K562 (cell line): ENCODE measurements at regions not wholly inside any gene's neighbourhood (a gene's known extent, or its start where the extent isn't known, plus 50 kb on each side); places are given as distances from the start of the nearest gene placed in this dataset.

ENCODE experiments used
- TF ChIP-seq, protein P1 (sequence below), 3 experiments: IDR thresholded peaks in 2 of 3; conservative IDR thresholded peaks in 1 of 3; 2 replicates each; pipeline ENCODE4 v1.5.1; 2011 to 2012; ENCODE audit warnings: low read length in 3 of 3, mild to moderate bottlenecking in 3 of 3, control low read depth in 2 of 3, improper control_type of control experiment in 1 of 3, inconsistent platforms in 1 of 3, low read depth in 1 of 3, mixed read lengths in 1 of 3, moderate library complexity in 1 of 3; ENCODE audit not compliant: insufficient read depth in 2 of 3
- TF ChIP-seq, protein P2 (sequence below), 2 experiments: fragments of 450-650 bp in 1 of 2; IDR thresholded peaks; 2 replicates each; pipeline ENCODE4 v1.6.1; 2011 to 2017; ENCODE audit warnings: low read depth in 2 of 2, antibody characterized with exemption in 1 of 2, borderline replicate concordance in 1 of 2, low read length in 1 of 2, mild to moderate bottlenecking in 1 of 2, mixed read lengths in 1 of 2; ENCODE audit not compliant: control insufficient read depth in 1 of 2

- TF ChIP-seq, protein P1, sequence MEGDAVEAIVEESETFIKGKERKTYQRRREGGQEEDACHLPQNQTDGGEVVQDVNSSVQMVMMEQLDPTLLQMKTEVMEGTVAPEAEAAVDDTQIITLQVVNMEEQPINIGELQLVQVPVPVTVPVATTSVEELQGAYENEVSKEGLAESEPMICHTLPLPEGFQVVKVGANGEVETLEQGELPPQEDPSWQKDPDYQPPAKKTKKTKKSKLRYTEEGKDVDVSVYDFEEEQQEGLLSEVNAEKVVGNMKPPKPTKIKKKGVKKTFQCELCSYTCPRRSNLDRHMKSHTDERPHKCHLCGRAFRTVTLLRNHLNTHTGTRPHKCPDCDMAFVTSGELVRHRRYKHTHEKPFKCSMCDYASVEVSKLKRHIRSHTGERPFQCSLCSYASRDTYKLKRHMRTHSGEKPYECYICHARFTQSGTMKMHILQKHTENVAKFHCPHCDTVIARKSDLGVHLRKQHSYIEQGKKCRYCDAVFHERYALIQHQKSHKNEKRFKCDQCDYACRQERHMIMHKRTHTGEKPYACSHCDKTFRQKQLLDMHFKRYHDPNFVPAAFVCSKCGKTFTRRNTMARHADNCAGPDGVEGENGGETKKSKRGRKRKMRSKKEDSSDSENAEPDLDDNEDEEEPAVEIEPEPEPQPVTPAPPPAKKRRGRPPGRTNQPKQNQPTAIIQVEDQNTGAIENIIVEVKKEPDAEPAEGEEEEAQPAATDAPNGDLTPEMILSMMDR (IDR thresholded peaks at IDR 0.05 in 2 of 3, conservative IDR thresholded peaks at IDR 0.05 in 1 of 3; ENCODE audit: insufficient read depth in 2 of 3, low read depth in 1 of 3, low read length in 3 of 3) = no peak
- TF ChIP-seq, protein P2, sequence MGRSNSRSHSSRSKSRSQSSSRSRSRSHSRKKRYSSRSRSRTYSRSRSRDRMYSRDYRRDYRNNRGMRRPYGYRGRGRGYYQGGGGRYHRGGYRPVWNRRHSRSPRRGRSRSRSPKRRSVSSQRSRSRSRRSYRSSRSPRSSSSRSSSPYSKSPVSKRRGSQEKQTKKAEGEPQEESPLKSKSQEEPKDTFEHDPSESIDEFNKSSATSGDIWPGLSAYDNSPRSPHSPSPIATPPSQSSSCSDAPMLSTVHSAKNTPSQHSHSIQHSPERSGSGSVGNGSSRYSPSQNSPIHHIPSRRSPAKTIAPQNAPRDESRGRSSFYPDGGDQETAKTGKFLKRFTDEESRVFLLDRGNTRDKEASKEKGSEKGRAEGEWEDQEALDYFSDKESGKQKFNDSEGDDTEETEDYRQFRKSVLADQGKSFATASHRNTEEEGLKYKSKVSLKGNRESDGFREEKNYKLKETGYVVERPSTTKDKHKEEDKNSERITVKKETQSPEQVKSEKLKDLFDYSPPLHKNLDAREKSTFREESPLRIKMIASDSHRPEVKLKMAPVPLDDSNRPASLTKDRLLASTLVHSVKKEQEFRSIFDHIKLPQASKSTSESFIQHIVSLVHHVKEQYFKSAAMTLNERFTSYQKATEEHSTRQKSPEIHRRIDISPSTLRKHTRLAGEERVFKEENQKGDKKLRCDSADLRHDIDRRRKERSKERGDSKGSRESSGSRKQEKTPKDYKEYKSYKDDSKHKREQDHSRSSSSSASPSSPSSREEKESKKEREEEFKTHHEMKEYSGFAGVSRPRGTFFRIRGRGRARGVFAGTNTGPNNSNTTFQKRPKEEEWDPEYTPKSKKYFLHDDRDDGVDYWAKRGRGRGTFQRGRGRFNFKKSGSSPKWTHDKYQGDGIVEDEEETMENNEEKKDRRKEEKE (IDR thresholded peaks at IDR 0.05; ENCODE audit: borderline replicate concordance in 1 of 2, control insufficient read depth in 1 of 2, low read depth in 2 of 2, low read length in 1 of 2) = no peak
Measured at GRCh38 chr2:235200216-235200615, 248.4 kb downstream of the SH3BP4 start.
